ENCODE measurements at regions not wholly inside any gene's neighbourhood (a gene's known extent, or its start where the extent isn't known, plus 50 kb on each side); places are given as distances from the start of the nearest gene placed in this dataset.
"Not testable (repeated sequence)": the region's sequence is repeated elsewhere in the genome, so short reads cannot be mapped to it uniquely, and the experiment has no call there.

DNA sequence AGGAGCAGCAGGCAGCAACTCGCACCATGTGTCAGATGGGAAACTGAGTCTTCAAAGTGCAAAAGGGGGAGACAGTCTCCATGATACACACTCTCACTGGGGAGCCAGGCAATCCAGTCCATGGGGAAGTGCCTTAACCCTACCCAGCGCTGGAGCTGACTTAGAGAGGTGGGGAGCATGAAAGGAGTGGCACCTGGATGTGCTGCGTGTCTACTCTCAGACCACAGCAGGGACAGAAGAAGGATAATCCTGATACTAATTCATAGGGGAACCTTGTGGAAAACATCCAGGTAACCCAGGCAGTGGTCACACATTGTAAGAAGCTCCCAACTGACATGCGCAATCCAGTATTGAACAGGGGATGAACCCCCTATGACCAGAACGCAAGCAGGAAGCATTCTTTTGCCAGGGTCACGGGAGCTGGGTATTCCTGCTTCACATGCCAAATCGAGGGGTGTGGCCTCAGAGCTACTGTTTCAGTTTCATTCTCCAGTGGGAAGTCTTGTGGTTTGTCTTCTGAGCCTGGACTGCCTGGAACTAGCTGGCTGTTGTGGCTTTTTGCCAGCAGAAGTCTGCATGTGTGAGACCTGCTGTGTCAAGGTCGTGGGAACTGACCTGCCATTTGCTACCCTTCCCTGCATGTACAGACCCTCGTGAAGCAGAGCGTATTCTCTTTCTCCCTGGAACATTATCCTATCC is 367.6 kb upstream of the NDN start:
- ChIA-PET CTCF (interaction anchor here (1.2 kb wide), 1 partner anchor 107 kb away, joined by 3 read pairs; no protein-coding TSS in a partner anchor), POLR2A (no interaction called here)
- DNase-seq (ENCODE audit: extremely low spot score) = no peak
- no peak for TF ChIP-seq CTCF (IDR thresholded peaks at IDR 0.05; ENCODE audit: control extremely low read depth, extremely low read depth, low read depth, missing control alignments)

GRCh38 chr15:24067733-24068501 is 380.8 kb upstream of the NDN start:
- CTCF ChIA-PET = no interaction called here
- POLR2A ChIA-PET = no interaction called here
- DNase-seq (ENCODE audit: extremely low spot score) = no peak
- TF ChIP-seq CTCF (IDR thresholded peaks at IDR 0.05; ENCODE audit: control extremely low read depth, extremely low read depth, low read depth, missing control alignments) = no peak

DNA sequence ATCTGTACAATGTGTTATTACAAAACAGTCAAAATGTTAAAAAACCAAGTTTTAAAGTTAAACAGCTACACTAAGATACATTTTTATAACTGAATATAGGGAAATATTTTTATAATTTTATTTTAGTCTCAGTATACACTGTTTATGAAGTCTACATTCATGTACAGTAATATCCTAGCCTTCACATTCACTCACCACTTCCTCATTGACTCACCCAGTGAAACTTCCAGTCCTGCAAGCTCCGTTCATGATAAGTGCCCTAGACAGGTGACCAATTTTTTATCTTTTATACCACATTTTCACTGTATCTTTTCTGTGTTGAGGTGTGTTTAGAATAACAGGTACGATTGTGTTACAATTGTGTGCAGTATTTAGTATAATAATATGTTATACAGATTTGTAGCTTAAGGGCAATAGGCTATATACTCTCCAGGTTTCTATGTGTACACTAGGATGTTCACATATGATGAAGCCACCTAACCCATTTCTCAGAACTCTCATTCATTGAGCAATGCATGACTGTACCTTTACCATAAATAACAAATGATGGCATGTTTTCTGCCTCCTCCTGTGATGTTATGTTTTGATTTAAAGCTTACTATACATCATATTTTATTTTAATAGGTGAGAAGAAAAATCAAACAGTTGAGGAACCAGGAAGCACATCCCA is 388.4 kb upstream of the NDN start:
- no peak for TF ChIP-seq CTCF (IDR thresholded peaks at IDR 0.05; ENCODE audit: control extremely low read depth, extremely low read depth, low read depth, missing control alignments)
- DNase-seq (ENCODE audit: extremely low spot score) = no peak
- CTCF ChIA-PET = no interaction called here
- POLR2A ChIA-PET = no interaction called here

DNA sequence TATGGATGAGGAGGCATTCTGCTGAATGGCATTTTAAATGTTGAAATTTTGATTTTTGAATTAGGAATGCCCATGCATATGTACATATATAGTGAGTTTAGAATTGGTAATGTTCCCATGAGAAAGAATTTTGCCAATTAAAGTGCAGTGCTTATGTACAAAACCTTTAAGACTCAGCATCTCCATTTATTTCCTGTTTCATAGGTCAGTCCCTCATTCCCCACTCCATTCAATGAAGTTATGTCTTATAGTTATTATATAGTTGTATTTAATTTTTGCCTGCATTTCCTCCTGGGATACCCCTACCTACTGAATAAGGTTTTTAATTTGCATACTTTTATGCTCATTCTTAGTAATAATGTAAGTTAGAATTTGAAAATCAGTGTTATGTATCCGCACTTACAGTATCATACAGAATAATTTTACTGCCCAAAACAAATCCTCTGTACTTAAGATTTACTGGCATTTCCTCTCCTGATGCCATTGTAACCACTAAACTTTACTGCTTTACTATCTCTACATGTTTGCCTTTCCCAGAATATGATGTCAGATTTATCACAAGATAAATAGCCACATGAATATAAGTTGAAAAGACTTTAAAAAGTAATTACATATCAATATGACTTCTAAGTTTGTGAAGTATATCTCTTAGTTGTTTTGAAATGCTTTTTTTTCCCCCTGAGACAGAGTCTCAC is 389.1 kb upstream of the NDN start:
- TF ChIP-seq CTCF (IDR thresholded peaks at IDR 0.05; ENCODE audit: control extremely low read depth, extremely low read depth, low read depth, missing control alignments) = no peak
- POLR2A ChIA-PET = no interaction called here

GRCh38 chr15:24078310-24079029 is 391.4 kb upstream of the NDN start:
- no peak for DNase-seq (ENCODE audit: extremely low spot score)
- CTCF ChIA-PET = interaction anchor here (0.9 kb wide), 1 partner anchor 9 kb away, joined by 3 read pairs; no protein-coding TSS in a partner anchor
- TF ChIP-seq CTCF (IDR thresholded peaks at IDR 0.05; ENCODE audit: control extremely low read depth, extremely low read depth, low read depth, missing control alignments) = no peak
- POLR2A ChIA-PET = no interaction called here

More for the DNA sequence above, 389.1 kb upstream of the NDN start:
- no peak for DNase-seq (ENCODE audit: extremely low spot score)
- CTCF ChIA-PET = no interaction called here

DNA sequence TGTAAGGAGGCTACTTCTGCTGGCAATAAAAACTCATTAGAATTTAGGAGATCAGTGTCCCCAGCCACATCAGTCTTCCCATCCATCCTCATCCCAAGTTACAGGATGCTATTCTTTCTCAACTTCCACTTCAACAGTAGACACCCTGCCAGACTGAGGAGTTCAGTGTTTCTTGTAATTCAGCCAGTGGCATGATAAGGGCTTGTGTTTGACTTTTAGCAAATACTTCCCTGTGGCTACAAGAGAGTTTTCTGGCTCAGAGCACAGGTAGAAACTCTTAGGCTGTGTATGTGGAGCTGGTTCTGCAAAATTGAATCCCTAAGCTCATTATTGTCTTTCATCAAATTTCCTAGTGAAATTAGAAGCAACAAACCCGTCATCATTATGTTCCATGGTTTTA is 401.8 kb upstream of the NDN start:
- DNase-seq (ENCODE audit: extremely low spot score); POLR2A ChIA-PET; CTCF ChIA-PET: not testable (repeated sequence)

- CTCF ChIA-PET; POLR2A ChIA-PET; DNase-seq (ENCODE audit: extremely low spot score): not testable (repeated sequence)
Observed at GRCh38 chr15:24101503-24101902, 414.4 kb upstream of the NDN start.

DNA sequence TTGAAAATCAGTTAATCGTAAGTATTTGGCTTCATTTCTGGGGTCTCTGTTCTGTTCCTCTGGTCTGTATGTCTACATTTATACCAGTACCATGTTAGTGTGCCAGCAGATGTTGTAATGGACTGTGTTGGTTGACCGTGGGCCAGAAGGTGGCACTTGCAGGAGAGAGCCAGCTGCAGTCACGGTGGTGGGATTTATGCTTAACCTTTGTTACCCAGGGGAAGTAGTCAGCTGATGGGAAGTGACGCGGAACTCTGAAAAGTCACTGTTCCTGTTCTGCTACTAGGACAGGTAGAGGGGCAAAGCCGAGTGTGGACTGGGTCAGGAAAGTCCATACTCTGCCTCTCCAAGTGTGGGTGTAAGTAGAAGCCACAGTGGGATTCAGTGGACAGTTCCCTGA is 420.4 kb upstream of the NDN start:
- CTCF ChIA-PET; POLR2A ChIA-PET; DNase-seq (ENCODE audit: extremely low spot score): not testable (repeated sequence)

DNA sequence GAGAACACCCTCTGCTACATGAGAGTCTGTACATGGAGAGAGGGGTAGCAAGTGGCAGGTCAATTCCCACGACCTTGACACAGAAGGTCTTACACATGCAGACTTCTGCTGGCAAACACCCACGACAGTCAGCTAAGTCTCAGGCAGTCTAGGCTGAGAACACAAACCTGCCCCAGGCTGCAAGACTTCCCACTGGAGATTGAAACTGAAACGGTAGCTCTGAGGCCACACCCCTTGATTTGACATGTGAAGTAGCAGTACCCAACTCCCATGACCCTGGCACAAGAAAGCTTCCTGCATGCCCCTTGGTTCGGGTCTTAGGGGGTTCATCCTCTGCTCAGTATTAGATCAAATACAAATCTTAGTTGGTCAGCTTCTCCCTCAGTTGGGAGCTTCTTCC is 420.8 kb upstream of the NDN start:
- DNase-seq (ENCODE audit: extremely low spot score); CTCF ChIA-PET; POLR2A ChIA-PET: not testable (repeated sequence)

DNA sequence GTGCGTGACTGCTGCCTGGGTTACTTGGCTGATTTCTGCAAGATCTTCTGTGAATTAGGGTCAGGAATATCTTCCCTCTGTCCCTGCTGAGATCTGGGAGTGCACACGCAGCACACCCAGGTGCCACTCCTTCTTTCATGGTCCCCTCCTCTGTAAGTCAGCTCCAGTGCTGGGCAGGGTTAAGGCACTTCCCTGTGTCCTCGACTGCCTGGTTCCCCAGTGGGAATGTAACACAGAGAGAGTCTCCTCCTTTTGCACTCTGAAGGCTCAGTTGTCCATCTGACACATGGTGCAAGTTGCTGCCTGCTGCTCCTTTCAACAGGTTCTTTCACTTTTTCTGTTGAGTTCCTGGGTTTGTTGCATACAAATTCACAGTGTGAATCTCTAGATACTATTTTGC is 421.2 kb upstream of the NDN start:
- POLR2A ChIA-PET; DNase-seq (ENCODE audit: extremely low spot score); CTCF ChIA-PET: not testable (repeated sequence)

- DNase-seq (ENCODE audit: extremely low spot score); POLR2A ChIA-PET: not testable (repeated sequence)
Observed at GRCh38 chr15:24139622-24140021, 452.5 kb upstream of the NDN start.

More at GRCh38 chr15:24139622-24140021, 452.5 kb upstream of the NDN start:
- CTCF ChIA-PET = not testable (repeated sequence)
